ENCODE measurements at regions not wholly inside any gene's neighbourhood (a gene's known extent, or its start where the extent isn't known, plus 50 kb on each side); places are given as distances from the start of the nearest gene placed in this dataset.

DNA sequence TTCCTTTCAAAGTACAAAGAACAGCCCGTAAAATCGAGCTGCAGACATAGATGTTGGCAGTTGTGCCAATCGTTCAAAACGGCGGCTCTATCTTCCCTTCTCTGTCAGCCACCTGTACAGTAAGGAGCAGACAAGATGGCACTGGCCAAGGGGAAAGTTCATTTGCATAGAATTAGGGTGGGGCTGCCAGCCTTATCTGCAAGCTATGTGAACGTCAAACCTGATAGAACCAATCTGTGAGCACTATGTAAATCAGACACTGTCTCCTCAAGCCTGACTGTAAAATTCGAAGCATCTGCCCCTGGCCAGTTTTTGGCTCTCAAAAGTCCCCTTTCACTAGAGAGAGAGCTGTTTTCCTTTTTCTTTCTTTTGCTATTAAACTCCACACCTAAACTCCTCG lies 374.5 kb downstream of the EPM2A start:
- Histone ChIP-seq H3K36me3 (ENCODE audit: control insufficient read depth in 2 of 4, insufficient read depth in 4 of 4, low read length in 3 of 4) (no peaks in the 10 kb centered on the region), H3K4me3 (ENCODE audit: extremely low read depth in 1 of 4, insufficient read depth in 2 of 4, low read depth in 3 of 4, low read length in 4 of 4) (no peak overlapping the region), H3K14ac (ENCODE audit: insufficient read length) (no peak overlapping the region), H2BK120ac (replicated peaks; ENCODE audit: low read depth, low read length) (no peak overlapping the region), H3K23me2 (ENCODE audit: low read depth, low read length) (no peaks in the 10 kb centered on the region), H3K4me2 (ENCODE audit: insufficient read depth in 1 of 2, low read depth in 2 of 2, low read length in 2 of 2) (no peak overlapping the region), H3K27me3 (replicated peaks in 1 of 4; ENCODE audit: control insufficient read depth in 3 of 4, extremely low read depth in 1 of 4, insufficient read depth in 3 of 4, low read length in 3 of 4) (no peaks in the 10 kb centered on the region), H2AK5ac (ENCODE audit: low read depth, low read length) (no peak overlapping the region), H2BK15ac (ENCODE audit: low read length) (no peak overlapping the region), H3K4ac (replicated peaks; ENCODE audit: insufficient read length, low read depth, low read length) (no peak overlapping the region), H3K79me2 (ENCODE audit: control insufficient read depth in 1 of 2, insufficient read depth in 2 of 2, low read length in 2 of 2) (no peaks in the 10 kb centered on the region), H3K79me1 (ENCODE audit: low read depth, low read length) (no peaks in the 10 kb centered on the region), H3K9ac (replicated peaks in 1 of 4; ENCODE audit: extremely low read depth in 1 of 4, low read depth in 3 of 4, low read length in 3 of 4) (no peak overlapping the region), H3K9me3 (ENCODE audit: insufficient read depth in 2 of 2, low read depth in 1 of 2, low read length in 1 of 2) (no peaks in the 10 kb centered on the region), H4K5ac (ENCODE audit: insufficient read length, low read depth, low read length) (no peak overlapping the region), H3K18ac (ENCODE audit: extremely low read depth, low read length) (no peak overlapping the region), H2BK12ac (ENCODE audit: low read depth, low read length) (no peak overlapping the region), H2AFZ (ENCODE audit: low read length) (no peak overlapping the region), H4K91ac (replicated peaks; ENCODE audit: insufficient read length, low read length) (no peak overlapping the region), H2BK5ac (ENCODE audit: low read depth, low read length) (no peak overlapping the region), H3K56ac (replicated peaks; ENCODE audit: insufficient read length, low read depth, low read length) (no peak overlapping the region), H2BK20ac (ENCODE audit: low read length) (no peak overlapping the region), H3K23ac (ENCODE audit: insufficient read length) (no peak overlapping the region), H3K27ac (ENCODE audit: low read depth, low read length) (no peak overlapping the region), H4K20me1 (replicated peaks in 1 of 2; ENCODE audit: control insufficient read depth in 1 of 2, insufficient read depth in 2 of 2, low read length in 2 of 2) (no peaks in the 10 kb centered on the region), H4K8ac (ENCODE audit: extremely low read depth, insufficient read depth, low read length) (no peak overlapping the region), H3K4me1 (replicated peaks in 1 of 4; ENCODE audit: control insufficient read depth in 3 of 4, insufficient read depth in 4 of 4, low read length in 3 of 4) (no peaks in the 10 kb centered on the region)
- DNase-seq (ENCODE audit: low read depth in 1 of 2, low spot score in 2 of 2) = no peak
- ChIA-PET POLR2A (ENCODE audit: partially characterized antibody) (no interaction called here), CTCF (ENCODE audit: partially characterized antibody) (interaction anchor here (0.6 to 1.0 kb wide), 2 partner anchors 10 to 274 kb away, joined by 3 read pairs; no protein-coding TSS in a partner anchor)
- 96% methylated on average over 8 of the region's 8 CpGs; no CpG with 5 or more reads in 1 of the 2 experiments for WGBS, 2 experiments (ENCODE audit: extremely low coverage in 1 of 2, insufficient coverage in 1 of 2, insufficient read length in 1 of 2, insufficient replicate concordance in 2 of 2, low coverage in 1 of 2, low lambda C conversion rate in 2 of 2, missing lambda C conversion rate in 1 of 2)
- no peak for FAIRE-seq
- no peak for TF ChIP-seq RNF2 (IDR thresholded peaks at IDR 0.05; ENCODE audit: borderline replicate concordance, low read depth, low read length, missing control alignments, poor library complexity, severe bottlenecking)
- TF ChIP-seq SP1 (IDR thresholded peaks at IDR 0.05; ENCODE audit: low read depth, low read length) = no peak
- TF ChIP-seq HDAC2 (IDR thresholded peaks at IDR 0.05; ENCODE audit: borderline replicate concordance in 1 of 2, low read depth in 2 of 2, low read length in 2 of 2) = no peak
- TF ChIP-seq BCL11A (IDR thresholded peaks at IDR 0.05; ENCODE audit: low read depth in 2 of 2, low read length in 2 of 2) = no peak
- TF ChIP-seq, protein P1, sequence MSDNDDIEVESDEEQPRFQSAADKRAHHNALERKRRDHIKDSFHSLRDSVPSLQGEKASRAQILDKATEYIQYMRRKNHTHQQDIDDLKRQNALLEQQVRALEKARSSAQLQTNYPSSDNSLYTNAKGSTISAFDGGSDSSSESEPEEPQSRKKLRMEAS (IDR thresholded peaks at IDR 0.05) = no peak
- TF ChIP-seq SUZ12 (IDR thresholded peaks at IDR 0.05; ENCODE audit: low read length) = no peak
- TF ChIP-seq TAF1 (IDR thresholded peaks at IDR 0.05; ENCODE audit: low read depth, low read length) = no peak
- TF ChIP-seq SIRT6 (IDR thresholded peaks at IDR 0.05; ENCODE audit: low read length) = no peak
- no peak for TF ChIP-seq YY1 (IDR thresholded peaks at IDR 0.05; ENCODE audit: low read depth, low read length)
- TF ChIP-seq, protein P2, sequence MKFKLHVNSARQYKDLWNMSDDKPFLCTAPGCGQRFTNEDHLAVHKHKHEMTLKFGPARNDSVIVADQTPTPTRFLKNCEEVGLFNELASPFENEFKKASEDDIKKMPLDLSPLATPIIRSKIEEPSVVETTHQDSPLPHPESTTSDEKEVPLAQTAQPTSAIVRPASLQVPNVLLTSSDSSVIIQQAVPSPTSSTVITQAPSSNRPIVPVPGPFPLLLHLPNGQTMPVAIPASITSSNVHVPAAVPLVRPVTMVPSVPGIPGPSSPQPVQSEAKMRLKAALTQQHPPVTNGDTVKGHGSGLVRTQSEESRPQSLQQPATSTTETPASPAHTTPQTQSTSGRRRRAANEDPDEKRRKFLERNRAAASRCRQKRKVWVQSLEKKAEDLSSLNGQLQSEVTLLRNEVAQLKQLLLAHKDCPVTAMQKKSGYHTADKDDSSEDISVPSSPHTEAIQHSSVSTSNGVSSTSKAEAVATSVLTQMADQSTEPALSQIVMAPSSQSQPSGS (IDR thresholded peaks at IDR 0.05; ENCODE audit: low read length) = no peak

All from H1 (cell line).